DMS53 treated with DMSO at 0.1 percent for 48 hours (cell line): ENCODE measurements at regions not wholly inside any gene's neighbourhood (a gene's known extent, or its start where the extent isn't known, plus 50 kb on each side); places are given as distances from the start of the nearest gene placed in this dataset.

ENCODE experiments used
- DNase-seq: peaks from one replicate; lab custom pipeline; 2025; ENCODE audit not compliant: unreplicated experiment; lab: John Stamatoyannopoulos, UW

- DNase-seq = no peak
Measured at GRCh38 chr9:99326112-99326916, 104.2 kb downstream of the SEC61B start.

DNA sequence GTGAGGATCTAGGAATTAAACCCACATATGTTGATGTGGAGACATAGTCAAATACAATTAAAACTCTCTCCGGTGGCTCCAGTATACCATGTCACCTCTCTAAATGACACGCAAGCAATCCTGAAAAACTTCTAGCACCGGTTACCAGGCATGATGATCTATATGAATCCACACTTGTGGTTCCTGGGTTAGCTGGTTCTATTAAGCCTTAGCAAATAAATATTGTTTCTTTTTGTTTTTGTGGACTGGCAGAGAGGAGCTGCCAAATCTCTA, 104.8 kb downstream of the SEC61B start:
- no peak for DNase-seq

GRCh38 chr9:99327667-99328066, 105.6 kb downstream of the SEC61B start:
- no peak for DNase-seq

GRCh38 chr9:99335280-99335679, 113.2 kb downstream of the SEC61B start:
- no peak for DNase-seq

GRCh38 chr9:99336005-99336404, 113.9 kb downstream of the SEC61B start:
- no peak for DNase-seq

DNA sequence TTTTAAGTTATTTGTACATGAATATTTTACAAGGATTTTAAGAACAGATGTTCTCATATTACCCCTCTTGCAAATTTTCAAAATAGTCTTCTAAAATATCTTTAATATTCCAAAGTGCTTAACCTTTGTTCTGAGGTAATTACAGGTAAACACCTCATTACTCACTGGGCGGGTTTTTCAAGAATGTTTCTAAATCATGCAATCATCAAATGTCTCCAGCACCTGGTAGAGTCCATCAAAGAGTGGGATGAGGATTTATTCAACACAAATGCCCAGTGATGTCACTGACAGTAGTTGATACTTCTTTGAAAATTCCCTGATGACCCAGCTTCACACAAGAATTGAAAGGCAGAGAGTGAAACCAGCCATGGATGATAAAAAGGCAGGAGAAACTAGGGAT, 114.4 kb downstream of the SEC61B start:
- no peak for DNase-seq

- no peak for DNase-seq
Measured at GRCh38 chr9:99340281-99340680, 118.2 kb downstream of the SEC61B start.

- no peak for DNase-seq
Measured at GRCh38 chr9:99341686-99342085, 119.6 kb downstream of the SEC61B start.

DNA sequence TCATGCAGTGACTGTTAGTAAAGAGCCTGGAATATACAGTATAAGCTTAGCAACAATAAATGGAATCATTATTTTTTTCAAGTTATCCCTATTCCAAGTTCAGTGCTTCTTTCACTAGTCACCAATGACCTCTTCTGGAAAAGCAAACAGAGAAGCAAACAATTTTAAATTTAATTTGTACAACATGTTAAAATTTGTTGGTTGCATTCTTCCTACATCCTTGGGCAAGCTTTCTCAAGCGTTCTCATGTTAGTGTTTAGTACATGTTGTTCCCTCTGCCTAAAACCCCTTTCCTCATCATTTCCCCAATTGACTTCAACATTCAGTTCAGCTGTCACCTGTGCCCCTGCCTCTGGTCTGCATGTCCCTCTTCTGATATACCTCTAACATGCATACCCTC, 123.4 kb downstream of the SEC61B start:
- DNase-seq = no peak

DNA sequence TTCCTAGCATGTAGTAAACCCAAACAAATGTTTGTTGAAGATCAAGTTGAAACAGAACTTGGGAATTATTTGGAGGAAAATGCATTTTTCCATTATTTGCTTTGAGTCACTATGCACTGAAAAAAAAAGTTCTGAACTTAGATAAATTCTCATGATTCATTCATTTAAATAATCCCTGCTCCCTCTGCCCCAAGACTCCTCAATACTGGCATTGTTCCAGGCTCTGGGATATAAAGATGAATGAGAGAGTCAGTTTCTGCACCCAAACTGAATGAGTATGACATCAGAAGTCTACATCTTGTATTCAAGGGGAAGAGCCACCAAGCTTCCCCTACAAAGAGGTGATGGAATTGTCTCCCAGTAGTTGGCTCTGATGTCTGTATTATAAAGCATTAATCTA, 123.9 kb downstream of the SEC61B start:
- DNase-seq = no peak

- no peak for DNase-seq
Measured at GRCh38 chr9:99347568-99347967, 125.5 kb downstream of the SEC61B start.

GRCh38 chr9:99348289-99348688, 126.2 kb downstream of the SEC61B start:
- no peak for DNase-seq

- no peak for DNase-seq
Measured at GRCh38 chr9:99349870-99350269, 127.8 kb downstream of the SEC61B start.

GRCh38 chr9:99350461-99350860, 128.4 kb downstream of the SEC61B start:
- DNase-seq = no peak

DNA sequence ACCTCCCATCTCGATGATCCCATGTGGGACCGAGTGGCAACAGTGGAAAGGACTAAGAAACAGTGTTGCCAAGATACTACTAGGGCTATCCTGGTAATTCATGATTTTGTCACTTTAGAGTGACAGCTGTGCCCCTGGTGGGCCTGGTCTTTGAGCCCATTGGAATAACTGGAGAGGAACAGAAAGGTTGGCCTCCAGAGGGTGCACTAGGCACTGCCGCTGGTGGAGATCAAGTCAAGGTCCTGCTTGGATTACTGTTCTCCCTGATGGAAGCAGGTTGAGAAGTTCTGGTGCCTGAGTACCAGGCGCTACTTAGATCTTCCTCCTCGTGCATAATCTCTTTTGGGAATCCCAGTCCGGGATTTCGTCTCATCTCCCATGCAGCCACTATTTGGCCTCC, 129.6 kb downstream of the SEC61B start:
- DNase-seq = no peak

- no peak for DNase-seq
Measured at GRCh38 chr9:99352826-99353225, 130.7 kb downstream of the SEC61B start.

- DNase-seq = no peak
Measured at GRCh38 chr9:99353408-99353807, 131.3 kb downstream of the SEC61B start.

DNA sequence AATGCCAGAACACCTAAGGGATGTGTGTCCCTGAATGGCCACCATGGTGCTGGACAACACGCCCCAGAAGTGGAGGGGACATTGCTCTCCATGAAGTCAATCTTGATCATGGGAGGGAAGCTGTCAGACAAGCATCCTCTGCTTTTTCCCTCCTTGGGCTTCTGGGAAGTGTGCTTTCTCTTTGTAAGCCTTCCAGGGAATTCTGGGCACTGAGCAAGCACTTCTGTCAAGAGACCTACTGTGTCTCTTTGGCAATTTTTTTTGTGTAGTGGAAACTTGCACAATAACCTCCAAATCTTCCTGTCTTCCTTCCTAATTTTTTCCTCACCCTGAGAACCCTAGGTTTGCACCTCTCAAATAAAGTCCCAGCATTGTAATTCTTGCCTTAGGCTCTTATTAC, 132.0 kb downstream of the SEC61B start:
- DNase-seq = no peak

DNA sequence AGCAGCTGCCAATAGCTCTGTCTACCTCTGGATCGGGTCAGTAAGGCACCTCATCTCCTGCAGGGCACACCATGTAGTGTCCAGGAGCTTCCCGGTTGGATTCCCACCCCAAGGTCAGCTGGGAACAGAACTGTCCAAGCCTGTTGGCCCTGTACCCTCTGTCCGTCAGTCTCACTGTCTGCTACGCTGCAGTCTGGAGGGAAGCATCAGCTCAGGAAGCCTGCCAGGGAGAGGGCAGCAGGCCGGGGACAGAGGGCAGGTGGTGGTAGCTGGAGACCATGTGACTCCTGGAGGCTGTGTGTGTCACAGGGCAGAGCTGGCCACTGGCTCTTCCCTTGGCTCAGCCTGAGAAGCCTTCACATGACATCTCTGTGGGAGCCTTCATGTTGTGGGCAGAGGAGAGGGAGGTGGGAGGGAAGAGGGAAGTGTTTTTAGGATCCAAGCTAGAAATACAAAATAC, 134.5 kb downstream of the SEC61B start:
- no peak for DNase-seq

- no peak for DNase-seq
Measured at GRCh38 chr9:99357575-99357974, 135.5 kb downstream of the SEC61B start.

DNA sequence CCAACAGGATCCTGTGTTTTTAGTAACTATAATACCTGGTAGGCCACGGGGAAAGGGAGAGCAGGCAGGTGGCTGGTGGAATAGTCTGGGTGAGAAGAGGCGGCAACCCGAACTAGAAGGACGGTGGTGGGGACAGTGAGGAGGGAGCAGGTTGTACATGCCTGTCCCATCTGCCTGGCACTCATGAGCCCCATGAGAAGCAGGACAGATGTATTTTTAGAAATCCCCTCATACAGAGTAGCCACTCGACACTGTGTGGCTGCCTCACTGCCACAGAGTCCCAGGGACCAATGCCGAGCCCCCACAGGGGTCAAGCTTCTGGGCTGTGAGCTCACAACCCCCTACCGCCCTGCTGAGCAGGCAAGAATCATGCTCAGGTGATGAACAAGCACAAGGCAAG, 136.6 kb downstream of the SEC61B start:
- DNase-seq = no peak

DNA sequence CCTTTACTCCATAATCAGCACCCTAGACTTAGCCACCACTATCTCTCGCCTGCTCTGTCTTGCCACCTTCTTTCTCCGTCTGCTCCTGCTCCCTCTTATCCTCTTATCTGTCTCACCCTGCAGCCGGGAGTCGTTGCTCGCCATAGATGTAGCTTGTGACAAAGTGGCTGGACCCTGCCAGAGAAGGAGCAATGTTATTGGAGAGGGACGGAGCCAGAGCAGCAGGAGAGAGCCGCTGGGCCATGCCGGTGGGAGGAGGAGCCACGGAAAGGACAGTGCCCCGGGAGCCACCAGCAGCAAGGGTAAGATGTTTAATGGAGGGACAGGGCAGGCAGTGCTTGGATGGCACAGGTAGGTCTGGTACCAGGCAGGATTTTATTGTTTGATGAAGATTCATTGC, 137.3 kb downstream of the SEC61B start:
- DNase-seq = no peak

DNA sequence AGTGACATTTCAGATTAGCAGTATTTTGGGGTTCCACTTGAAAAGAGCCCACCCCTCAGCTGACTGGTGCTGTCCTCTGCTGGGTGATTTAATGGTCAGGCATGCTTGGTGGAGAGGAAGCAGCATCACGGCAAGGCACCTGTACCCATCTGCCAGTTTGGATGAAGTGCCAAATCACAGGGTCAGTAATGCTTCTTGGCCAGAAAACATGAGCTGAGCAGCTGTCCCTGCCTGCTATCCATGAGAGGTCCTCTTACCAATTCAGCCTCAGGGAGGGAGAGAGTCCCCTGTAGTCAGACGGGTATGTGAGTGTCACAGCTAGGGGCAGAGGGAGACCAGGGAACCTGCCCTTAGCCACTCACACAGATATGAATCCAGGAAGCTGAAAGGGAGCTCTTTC, 137.9 kb downstream of the SEC61B start:
- no peak for DNase-seq
